ENCODE measurements at regions not wholly inside any gene's neighbourhood (a gene's known extent, or its start where the extent isn't known, plus 50 kb on each side); places are given as distances from the start of the nearest gene placed in this dataset.

GRCh38 chr16:55179852-55180585 lies 144.0 kb upstream of the IRX6 start:
- DNase-seq = no peak

- DNase-seq = no peak
These were observed 140.0 kb upstream of the IRX6 start for GRCh38 chr16:55184052-55184451.

GRCh38 chr16:55184619-55185018 lies 139.4 kb upstream of the IRX6 start:
- DNase-seq = no peak

GRCh38 chr16:55189224-55189623 lies 134.8 kb upstream of the IRX6 start:
- DNase-seq = no peak

- no peak for DNase-seq
These were observed 134.0 kb upstream of the IRX6 start for GRCh38 chr16:55189682-55190636.

- DNase-seq = no peak
These were observed 131.3 kb upstream of the IRX6 start for GRCh38 chr16:55192734-55193133.

- no peak for DNase-seq
These were observed 120.4 kb upstream of the IRX6 start for GRCh38 chr16:55203570-55203969.

GRCh38 chr16:55204069-55204468 lies 119.9 kb upstream of the IRX6 start:
- no peak for DNase-seq

GRCh38 chr16:55204923-55205322 lies 119.1 kb upstream of the IRX6 start:
- no peak for DNase-seq

- DNase-seq = no peak
These were observed 116.1 kb upstream of the IRX6 start for GRCh38 chr16:55207693-55208428.

- DNase-seq = no peak
These were observed 114.4 kb upstream of the IRX6 start for GRCh38 chr16:55209626-55210025.

GRCh38 chr16:55212791-55213190 lies 111.2 kb upstream of the IRX6 start:
- no peak for DNase-seq

GRCh38 chr16:55214412-55214811 lies 109.6 kb upstream of the IRX6 start:
- no peak for DNase-seq

- no peak for DNase-seq
These were observed 109.0 kb upstream of the IRX6 start for GRCh38 chr16:55214974-55215494.

- DNase-seq = no peak
These were observed 106.6 kb upstream of the IRX6 start for GRCh38 chr16:55217392-55217791.

- DNase-seq = no peak
These were observed 102.2 kb upstream of the IRX6 start for GRCh38 chr16:55221836-55222235.

GRCh38 chr16:55222486-55222885 lies 101.5 kb upstream of the IRX6 start:
- DNase-seq = no peak

GRCh38 chr16:55225972-55226542 lies 97.9 kb upstream of the IRX6 start:
- no peak for DNase-seq

- no peak for DNase-seq
These were observed 91.2 kb upstream of the IRX6 start for GRCh38 chr16:55232822-55233221.

GRCh38 chr16:55233464-55233863 lies 90.5 kb upstream of the IRX6 start:
- DNase-seq = no peak

- DNase-seq = no peak
These were observed 87.3 kb upstream of the IRX6 start for GRCh38 chr16:55236655-55237054.

- no peak for DNase-seq
These were observed 84.3 kb upstream of the IRX6 start for GRCh38 chr16:55239723-55240122.

GRCh38 chr16:55240888-55241287 lies 83.1 kb upstream of the IRX6 start:
- no peak for DNase-seq
